ENCODE measurements at regions not wholly inside any gene's neighbourhood (a gene's known extent, or its start where the extent isn't known, plus 50 kb on each side); places are given as distances from the start of the nearest gene placed in this dataset.
"Not testable (repeated sequence)": the region's sequence is repeated elsewhere in the genome, so short reads cannot be mapped to it uniquely, and the experiment has no call there.

DNA sequence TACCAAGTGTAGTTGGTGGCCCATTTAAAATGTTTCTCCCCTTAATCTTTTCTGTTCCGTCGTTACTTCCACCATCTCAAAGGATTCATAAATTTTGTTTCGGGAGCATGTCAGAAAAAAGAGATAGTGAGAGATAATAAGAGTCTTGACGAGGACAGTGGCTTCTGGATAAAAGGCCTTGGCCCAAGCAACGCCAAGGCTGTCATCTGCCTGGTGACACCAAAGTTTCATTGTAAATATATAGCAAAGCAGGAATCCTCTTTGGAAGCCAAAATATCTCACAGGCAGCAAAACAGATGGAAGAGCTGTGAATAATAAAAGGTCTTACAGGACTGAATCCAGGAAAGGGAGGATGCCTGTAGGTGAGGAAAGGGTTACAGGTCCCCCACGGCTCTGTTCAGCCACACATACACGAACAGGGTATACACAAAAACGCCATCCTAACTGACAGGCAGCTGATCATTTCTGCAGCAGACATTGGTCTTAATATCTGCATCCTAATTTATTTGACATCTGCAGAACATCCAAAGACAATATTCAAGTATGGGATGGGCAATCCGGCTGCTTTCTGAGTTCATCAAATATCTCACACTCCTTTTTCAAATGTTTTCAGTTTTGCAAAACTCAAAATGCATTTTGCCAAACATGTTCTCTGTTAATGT is 382.8 kb downstream of the OSR1 start:
- DNase-seq: no peak

DNA sequence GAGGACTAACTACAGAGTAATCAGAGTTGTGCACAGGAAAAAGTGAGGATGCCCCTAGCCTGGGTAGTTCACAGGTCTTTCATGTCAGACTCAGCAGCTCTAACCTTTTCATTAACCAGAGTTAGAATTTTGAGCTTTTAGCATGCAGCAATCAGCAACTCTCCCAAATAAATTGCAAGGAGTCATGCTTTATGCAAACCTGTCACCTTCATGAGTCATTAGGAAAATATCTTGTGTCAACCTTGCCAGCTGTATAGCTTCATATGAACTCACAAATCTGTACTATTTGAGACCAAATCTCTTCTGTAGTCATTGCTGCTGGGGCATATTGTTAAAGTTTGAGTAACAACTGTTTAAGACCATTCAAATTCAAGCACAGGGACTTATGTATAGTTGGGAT is 382.3 kb upstream of the NT5C1B start:
- no peak for DNase-seq

DNA sequence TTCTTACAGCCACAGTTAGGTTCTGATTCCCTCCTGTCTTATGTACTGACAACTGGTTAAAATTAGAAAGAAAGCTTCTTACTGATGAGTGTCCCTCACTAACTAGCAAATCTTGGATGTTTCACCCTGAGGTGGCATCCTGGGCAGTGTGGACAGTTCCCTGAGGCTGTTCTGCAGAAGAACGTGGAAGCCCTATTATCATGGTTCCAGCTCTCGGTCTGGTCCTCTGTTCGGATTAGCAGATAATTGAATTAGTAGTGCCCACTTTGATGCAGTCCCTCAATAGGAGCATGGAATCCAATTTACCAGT is 381.7 kb upstream of the NT5C1B start:
- DNase-seq: no peak

DNA sequence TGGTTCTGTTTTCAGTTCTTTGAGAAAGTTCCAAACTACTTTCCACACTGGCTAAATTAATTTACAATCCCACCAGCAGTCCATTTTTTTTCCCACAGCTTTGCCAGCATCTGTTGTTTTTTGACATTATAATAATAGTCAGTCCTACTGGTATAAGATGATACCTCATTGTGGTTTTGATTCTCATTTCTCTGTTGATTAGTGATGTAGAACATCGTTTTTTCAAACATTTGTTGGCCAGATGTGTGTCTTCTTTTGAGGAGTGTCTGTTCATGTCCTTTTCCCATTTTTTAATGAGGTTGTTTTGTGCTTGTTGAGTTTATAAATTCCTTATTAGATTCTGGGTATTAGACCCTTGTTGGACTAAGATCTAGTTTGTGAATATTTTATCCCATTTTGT is 376.8 kb upstream of the NT5C1B start:
- no peak for DNase-seq

DNA sequence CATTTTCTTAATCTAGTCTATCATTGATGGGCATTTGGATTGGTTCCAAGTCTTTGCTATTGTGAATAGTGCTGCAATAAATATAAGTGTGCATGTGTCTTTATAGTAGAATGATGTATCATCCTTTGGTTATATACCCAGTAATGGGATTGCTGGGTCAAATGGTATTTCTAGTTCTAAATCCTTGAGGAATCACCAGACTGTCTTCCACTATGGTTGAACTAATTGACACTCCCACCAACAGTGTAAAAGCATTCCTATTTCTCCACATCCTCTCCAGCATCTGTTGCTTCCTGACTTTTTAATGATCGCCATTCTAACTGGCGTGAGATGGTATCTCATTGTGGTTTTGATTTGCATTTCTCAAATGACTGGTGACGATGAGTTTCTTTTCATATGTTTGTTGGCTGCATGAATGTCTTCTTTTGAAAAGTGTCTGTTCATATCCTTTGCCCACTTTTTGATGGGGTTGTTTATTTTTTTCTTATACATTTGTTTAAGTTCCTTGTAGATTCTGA is 374.4 kb upstream of the NT5C1B start:
- not testable (repeated sequence) for DNase-seq

DNA sequence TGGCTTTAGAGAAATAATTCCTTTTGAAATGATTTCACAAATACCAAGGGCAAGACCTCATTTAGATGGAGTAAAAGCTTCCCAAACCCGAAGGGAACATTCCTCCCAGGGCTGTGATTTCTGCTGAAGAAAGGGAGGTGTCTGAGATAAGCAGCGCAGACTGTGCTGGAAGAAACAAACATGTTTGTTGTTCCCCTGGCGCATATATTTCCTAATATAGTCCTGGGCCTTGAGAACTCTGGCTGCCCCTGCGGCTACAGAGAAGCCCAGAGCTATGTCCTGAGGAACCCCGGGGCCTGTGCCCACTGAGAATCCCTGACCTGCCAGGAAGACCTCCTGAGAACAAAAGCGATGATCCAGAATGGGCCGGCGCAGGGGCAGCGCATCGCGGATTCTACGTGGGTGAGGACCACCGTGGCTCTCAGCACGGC is 372.6 kb upstream of the NT5C1B start:
- DNase-seq: no peak

DNA sequence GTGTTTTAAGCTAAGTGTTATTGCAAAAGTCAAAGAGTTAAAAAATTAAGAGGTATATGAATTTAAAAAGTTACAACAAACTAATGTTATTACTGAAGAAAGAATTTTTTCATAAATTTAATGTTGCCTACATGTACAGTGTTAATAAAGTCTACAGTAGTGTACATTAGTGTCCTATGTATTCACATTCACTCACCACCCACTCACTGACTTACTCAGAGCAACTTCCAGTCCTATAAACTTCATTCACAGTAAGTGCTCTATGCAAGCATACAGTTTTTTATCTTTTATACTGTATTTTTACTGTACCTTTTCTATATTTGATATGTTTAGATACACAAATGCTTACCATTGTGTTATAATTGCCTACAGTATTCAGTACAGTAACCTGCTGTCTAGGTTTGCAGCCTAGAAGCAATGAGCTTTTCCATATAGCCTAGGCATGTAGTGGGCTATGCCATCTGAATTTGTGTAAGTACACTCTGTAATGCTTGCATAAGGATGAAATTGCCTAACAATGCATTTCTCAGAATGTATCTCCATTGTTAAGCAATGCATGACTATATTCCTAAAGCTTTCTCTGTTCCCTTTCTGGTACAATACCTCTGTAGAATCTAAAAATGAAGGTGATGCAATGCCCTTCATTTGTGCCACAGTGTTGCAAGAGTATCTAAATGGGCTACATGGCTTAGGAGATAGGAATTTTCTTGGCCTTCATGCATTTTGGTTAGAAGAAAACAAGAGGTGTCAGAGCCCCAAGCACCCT is 370.8 kb upstream of the NT5C1B start:
- no peak for DNase-seq

DNA sequence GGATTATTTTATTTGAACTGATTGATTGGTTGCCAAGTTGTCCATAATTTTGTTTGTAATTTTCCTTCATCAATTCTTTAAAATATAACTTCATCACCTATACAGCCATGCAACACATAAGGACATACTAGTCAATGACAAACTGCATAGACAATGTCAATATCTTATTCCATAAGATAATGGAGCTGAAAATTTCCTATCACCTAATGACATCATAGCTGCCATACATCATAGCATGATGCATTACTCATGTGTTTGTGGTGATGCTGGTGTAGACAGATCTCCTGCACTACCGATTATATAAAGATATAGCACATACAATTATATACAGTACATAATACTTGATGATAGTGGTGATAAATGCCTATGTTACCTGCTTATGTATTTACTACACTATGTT is 369.8 kb upstream of the NT5C1B start:
- no peak for DNase-seq

DNA sequence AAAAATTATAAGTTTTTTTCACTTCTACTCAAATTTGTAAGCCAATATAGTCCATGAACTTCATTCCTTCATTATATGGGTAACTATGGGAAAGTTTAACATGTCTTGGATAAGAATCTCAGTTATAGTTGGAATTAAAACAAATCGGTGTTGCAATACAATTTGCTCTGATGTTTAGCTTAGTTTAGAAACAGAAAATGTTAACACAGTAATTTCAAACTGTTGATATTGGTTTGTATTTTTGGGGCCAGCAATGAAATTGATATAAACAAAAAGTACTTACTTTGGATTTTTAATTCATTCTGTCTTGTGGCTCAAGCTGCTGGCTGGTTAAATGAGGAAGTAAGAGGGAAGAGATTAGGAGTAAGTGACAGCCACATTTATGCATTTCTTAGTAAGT is 368.5 kb upstream of the NT5C1B start:
- no peak for DNase-seq

DNA sequence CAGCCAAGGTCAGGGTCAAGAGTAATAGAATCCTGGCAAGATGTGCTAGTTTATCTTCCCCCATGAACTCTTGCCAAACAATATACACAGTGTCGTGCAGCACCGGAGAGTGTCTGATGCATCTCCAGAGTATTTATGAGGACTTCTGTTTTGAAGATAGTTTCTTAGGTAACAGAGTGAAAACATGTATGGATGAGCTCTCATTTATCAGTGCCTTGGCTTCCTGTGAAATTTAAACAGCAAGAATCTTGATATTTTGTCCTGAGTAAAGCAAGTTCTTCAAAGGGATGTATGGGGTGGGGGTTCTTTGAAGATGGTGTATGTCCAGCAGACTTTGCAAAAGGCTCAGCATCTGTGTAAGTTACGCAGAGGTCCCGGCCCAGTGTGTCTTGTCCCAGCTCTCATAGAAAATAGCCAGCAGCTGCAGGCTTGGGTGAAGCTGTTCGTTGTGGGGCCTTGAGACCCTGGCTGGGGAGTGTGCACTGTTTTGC is 361.0 kb upstream of the NT5C1B start:
- no peak for DNase-seq

DNA sequence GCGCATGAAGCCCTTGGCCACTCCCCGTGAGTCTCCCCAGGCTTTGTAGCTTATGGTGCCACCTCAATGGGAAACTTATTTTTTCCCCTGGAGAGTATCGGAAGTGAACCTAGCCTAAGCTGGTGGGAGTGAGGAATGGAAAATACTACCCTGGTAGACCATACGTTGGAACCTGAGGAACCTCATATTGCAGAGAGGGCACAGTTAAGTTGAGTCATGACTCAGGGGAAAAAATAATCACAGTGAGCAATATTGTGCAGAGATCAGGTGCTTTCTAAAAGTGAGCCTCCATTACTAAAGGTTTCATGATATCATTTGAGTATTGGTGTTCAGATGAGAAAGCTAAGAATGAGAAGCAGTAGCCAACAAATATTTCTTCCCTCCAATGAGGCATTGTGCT is 360.5 kb upstream of the NT5C1B start:
- no peak for DNase-seq

DNA sequence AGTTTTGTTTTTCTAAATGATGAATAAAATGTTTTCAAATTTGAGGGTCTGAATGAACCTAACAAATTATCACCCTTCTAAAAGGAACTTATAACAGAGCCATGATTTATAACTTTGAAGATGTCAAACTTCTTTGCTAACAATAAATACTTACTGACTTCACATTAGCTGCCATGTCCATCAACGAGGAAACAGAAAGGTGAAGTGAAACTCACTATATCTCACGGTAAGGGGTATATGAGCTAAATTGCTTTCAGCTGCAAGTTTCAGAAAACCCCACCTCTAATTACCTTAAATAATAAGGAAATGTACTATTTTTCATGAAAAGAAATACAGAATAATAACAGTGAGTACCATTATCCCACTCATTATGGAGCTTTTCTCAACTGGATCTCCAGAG is 350.8 kb upstream of the NT5C1B start:
- no peak for DNase-seq

DNA sequence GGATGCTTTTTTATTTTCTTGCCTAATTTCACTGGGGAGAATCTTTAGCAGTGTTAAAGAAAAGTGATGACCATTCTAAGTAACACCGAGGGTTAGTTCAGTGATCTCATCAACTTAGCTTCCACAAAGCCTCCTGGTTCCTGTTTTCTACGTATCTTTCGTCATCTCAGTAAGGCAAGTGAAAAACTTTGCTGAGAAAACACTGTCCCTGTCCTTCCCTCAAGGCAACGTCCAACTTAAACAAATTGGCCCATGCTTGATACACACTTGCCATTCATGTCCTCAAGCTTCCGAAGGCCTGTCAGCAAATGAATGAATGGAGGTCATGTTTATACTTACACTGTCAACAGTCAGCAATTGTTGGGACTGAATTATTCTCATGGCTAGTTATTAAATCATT is 350.4 kb upstream of the NT5C1B start:
- not testable (repeated sequence) for DNase-seq

DNA sequence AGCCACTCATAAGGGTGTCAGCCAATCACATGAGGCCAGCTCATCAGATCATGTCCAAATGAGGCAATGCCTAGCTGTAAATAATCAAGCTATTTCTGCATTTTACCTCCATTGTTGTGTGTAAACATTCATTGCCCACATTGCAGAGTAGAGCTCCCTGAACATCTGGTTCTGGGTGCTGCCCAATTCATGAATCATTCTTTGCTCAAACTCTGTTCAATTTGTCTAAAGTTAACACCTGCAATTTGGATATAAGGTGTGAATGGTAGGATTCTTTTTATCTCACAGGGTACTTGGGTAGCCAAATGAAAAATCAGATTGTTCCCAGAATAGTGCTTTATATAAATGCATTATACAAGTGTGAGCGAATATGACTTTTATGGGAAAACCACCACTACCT is 345.5 kb upstream of the NT5C1B start:
- no peak for DNase-seq

DNA sequence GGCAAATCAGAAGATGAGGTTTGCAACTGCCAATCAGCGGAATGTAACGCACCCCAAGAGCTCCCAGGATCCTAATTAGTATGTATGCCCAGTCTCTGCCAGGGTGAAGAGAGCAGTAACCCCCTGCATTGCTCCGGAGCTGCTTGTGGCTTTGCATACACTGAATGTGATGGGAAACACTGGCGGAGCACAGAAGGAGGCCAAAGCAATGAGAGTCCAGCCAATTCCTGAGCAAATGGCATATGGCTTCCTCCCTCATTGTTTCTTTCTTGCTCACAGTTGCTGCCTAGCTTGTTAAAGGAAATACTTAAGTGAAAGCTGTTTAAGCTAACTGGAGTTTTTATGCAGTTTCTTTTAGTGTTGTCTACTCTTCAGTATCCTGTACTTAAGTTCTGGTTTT is 343.5 kb upstream of the NT5C1B start:
- no peak for DNase-seq

DNA sequence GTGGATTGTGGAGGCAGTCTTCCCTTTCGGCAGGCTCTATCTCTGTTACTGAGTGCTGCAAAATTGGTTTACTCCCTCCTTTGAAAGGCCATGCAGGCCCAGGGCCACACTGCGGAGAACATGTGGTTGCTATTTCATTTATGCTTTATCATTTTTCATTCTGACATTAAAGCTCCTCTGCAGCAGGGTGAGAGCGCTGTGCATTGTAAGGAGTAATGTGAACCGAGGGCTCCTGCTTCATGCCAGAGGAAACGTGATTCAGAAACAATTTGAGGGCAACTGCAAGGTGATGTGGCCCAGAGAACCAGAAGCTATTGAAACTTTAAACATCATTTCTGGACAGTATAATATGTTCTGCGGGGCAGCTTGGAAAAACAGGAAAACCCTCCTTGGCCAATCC is 341.6 kb upstream of the NT5C1B start:
- no peak for DNase-seq

DNA sequence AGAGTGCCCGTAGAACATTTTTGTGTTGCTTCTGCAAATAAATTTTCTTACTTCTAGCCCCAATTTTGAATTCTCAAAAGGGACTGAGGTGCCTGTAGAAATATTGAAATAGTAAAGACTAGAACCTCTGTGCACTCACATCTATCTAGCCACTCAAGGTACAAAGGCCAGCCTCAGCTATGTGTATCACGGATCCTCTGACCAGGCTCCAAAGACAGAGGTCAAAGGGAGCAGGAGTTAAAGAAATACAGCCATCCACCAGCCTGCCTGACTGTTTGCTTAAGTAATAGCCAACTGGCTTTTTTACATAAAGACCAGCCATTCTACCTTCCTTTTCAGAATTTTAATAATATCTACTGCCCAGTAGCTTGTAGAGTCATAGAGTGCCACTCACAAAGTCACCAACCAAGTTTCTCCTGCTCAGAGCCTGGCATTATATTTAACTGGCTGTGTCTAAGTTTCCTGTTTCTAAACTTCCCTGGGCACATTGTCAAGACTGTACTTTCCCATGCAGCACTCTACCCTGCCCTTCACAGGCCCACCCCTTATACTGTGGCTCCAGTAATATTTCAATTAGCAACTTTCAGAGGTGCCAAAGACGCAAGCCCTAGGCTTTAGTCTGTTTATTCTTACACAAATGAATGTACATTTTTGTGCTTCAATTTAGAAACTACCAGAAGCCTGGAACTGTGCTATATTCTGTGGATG is 338.3 kb upstream of the NT5C1B start:
- no peak for DNase-seq

DNA sequence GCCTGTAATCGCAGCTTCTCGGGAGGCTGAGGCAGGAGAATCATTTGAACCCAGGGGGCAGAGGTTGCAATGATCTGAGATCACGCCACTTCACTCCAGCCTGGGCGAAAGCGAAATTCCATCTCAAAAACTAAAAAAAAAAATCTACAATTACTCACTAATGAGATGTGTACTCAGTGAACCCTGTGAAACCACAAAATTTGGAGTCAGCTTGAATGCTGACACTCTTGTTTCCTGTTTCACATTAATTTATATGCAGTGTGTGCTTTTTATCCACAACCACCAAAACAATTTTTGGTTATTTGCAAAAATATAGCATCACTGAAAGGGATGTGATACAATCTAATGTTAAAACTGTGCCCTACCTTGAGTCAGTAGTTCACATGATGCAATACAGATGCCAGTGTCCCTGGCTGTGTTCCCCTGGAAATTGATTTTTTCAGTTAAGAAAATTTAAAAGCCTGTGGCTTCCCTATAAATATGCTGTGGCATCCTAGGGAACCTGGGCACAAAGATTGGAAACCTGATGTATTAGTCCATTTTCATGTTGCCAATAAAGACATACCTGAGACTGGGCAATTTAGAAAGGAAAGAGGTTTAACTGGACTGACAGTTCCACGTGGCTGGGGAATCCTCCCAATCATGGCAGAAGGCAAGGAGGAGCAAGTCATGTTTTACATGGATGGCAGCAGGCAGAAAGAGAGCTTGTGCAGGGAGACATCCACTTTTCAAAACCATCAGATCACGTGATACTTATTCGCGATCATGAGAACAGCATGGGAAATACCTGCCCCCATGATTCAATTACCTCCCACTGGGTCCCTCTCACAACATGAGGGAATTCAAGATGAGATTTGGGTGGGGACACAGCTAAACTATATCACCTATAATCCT is 337.5 kb upstream of the NT5C1B start:
- no peak for DNase-seq

DNA sequence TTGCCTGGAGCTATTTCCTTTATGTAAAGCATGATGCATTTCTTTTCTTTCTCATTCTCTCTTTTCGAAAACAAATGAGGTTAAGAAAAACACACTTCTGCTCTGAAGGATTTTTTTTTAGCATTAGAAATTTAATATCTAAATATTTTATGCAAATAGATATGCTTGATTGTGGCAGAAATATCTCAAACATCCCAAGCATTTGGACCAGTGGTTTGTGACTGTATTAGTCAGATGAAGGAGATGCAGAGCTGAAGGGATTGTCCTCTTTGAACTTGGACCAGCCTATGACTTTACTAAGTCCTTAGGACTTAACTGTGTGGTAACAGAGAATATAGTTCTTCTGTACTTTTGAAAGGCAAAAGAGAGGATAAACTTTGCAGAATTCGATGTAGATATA is 335.9 kb upstream of the NT5C1B start:
- DNase-seq: no peak

DNA sequence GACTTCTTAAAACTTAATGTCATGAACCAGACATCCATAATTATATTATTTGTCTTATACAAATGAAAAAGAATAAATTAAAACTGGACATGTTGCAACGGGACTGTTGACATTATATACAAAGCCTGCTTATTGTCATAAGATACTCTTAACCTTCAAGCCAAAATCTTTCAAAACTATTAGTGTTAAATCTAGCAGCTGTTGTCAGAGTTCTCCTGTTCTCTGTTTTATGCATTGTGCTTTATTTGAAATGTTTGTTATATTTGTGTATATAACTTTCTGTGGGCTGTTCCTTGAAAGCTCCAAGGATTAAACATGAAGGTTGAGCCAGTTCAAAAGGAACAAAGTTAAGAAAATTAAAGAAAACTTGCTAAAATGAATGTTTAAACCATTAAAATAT is 335.5 kb upstream of the NT5C1B start:
- no peak for DNase-seq

DNA sequence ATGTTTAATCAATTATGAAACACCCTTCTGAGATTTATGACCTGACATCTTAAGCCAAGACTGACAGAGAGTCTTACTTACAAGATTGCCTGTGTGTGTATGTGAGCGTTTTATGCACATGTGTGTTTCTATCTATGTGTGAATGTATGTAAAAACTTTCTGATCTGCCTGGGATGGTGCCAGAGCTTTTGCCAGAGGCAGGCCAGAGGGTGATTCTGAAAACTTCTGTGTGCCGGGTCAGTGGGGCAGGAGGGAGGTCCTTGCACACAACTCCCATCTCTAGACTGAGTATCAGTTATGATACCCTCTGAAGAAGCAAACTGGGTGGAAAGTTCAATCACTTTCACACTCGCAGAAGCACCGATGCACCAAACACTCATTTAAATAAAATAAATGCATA is 335.0 kb upstream of the NT5C1B start:
- DNase-seq: no peak

DNA sequence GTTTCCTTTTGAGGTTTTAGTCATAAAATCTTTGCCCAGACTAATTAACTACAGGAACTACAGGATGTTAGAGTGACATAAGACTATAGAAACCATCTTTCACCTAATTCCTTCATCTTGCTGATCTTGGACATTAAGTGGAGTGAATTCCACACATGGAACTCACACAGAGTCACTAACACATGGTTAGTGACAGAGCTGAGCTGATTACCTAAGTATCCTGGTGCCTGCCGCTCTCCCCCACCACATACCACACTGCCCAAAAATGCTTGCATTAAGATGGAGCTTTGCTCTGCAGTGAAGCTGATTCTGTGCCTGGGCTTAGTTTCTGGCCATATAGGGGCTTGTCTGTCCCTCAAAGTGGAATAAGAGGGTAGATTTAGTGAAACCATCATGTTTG is 332.9 kb upstream of the NT5C1B start:
- no peak for DNase-seq

DNA sequence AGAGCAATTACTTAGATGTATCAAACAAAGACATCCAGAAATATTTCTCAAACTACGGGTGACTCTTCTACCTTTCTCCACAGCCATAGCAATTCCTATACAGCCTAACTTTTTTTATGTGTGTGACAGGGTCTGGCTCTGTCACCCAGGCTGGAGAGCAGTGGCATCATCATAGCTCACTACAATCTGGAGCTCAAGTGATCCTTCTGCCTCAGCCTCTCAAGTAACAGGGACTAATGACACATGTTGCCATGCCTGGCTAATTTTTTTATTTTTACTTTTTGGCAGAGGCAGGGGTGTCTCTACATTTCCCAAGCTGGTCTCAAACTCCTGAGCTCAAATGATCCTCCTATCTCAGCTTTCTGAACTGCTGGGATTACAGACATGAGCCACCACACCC is 328.9 kb upstream of the NT5C1B start:
- DNase-seq: no peak

Measured in NCI-H146 (cell line).